Lung microvascular endothelial cell (primary cell): ENCODE measurements at regions not wholly inside any gene's neighbourhood (a gene's known extent, or its start where the extent isn't known, plus 50 kb on each side); places are given as distances from the start of the nearest gene placed in this dataset.
A peak's percentile ranks its signal among the peaks of the same experiment; 100 is the strongest.
"Not testable (repeated sequence)": the region's sequence is repeated elsewhere in the genome, so short reads cannot be mapped to it uniquely, and the experiment has no call there.

Experiments
- DNase-seq, 2 donors: peaks; one replicate each; pipeline versions ENCODE4 v3.0.0 to v3.0.0-alpha.2; 2010; ENCODE audit warnings: low read depth in 2 of 2

DNA sequence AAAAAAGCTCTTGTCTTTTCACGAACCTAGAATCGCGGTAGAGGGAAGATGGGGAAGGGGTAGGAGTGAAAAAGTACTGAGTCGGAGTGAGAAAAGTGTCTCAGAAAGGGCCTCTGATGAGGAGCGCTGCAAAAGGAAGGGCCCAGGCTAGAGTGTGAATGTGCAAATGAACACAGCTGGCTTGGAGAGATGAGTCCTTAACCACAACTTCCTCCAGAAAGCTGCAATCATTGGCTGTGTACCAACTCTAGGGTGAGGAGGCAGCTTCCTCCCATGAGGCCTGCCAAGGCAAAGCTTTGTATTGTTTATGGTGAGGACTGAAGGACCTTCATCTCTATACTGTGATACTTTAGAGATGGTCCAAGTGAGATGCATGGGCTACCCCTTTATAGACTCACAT is 566.9 kb upstream of the ANO5 start:
- DNase-seq = peak in 1 of 2 donors; percentile 2

DNA sequence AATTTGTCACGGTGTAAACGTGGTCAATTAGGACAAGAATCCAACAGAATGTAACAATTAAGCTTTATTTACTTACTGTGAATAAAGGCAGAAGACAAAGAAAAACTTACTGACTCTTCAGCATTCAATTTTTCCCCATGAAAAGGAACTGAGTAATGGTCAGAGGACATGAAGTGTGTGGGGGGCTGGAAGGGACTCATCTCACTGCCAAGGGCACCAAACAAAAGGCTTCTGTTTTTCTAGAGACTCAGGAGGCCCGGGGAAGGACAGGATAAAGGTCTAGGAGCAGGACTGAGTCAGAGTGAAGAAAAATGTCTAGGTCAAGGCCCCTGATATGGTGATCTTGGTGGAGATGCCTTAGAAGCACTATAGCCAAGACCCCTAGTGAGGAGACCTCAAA is 564.2 kb upstream of the ANO5 start:
- DNase-seq = no peak

DNA sequence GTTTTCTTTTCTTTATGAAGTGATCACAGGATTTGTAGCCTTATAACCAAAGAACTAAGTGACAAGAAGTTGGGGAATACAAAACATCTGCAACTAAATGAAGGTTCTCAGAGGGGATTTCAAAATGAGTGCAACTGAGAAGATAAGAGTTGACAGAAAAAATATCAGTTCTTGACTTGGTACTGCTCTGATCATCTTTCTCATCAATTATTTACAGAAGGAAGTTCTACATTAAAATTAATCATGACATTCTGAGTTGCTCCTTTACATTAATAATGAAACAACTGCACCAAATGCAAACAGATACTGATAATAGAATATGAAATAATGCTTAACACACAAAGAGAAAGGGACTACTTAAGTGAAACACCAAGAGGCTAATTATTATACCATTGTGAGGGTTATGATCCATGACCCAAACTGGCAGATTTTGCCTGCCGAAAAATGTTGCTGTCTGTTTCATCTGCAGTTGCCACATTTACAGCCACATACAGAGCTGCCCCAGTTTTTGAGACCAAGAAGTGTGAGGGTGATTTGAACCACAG is 561.9 kb upstream of the ANO5 start:
- DNase-seq = no peak

DNA sequence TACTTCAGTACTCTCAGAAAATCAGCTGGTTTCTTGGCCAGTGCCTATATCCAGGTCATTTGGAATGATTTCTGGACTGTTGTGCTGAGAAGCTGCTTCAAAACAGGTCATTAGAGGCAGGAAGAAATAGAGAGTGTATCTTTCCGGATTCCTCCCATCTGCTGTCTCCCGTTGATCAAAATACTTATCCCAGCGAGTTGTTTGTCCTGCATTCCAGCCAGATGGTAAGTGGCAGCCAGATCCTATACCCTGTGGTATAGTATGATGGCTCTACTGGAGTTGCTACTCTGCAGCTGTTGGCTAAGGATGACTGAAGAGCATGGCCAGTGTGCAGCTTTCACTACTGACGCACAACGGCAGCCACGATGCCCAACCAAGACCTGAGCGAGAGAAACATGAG is 560.9 kb upstream of the ANO5 start:
- DNase-seq = no peak

DNA sequence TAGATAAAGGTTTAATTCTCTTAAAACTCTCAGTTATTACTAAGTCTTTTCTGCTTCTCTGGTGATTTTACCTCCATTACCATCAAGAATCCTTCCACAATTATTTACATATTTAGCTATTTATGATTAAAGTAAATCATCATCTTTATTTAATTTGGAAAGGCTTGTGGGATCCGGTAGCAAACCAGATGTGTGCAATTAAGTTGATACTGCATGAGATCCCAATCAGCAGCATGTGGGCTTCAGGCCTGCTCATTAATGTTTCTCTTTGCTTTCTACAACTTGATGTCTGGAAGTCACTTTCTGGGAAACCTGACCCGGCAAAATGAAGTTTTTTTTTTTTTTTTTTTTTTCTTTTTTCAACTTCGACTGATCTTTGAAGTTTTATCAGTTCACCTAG is 558.4 kb upstream of the ANO5 start:
- DNase-seq = no peak

DNA sequence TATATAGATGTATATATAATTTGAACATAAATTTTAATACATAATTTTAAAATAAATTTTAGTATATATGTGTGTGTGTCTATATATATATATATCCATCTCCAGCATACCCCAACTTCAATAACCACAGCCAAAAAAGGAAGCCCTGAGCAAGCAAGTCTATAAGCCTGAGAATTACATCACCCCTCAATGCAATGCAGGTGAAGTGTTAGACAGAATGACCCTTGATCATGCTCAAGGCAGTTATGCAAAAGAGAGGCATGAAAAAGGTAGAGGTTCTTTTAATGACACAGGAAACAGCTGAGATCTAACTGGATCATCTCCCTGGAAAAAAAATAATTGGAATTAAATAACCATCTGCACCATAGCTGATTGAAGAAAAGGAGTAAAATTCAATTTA is 557.9 kb upstream of the ANO5 start:
- DNase-seq = no peak

DNA sequence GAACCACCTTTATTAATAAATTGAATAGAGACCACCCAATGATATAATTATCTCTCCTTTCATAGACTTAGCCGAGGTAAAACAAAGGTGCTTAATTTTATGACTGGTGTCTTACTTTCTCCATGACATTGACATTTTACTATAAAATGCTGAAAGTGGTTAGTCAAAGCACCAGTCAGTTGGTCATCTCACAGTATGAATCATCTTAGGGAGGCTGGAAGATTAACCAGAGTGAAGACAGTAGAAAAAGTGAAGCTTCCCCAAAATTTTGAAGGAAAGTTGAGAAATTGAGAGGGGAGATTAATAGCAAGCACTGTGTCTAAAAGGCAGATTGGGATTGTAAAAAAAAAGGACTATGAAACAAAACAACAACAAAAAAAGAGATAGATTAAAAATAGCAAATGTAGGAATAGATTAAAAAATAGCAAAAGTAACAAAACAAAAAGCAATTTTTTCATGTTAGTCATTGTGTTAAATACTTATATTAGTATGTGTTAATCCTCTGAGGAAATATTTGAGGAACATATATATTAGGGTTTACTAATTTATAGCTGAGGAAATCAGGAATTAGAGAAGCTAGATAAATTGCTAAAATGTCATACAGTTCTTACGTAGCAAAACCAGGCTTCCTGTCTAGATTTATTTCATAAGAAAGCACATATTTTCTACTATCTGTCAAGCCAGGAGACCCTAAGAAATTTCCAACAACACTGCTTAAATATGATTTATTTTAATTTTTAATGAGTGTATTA is 557.3 kb upstream of the ANO5 start:
- no peak for DNase-seq

DNA sequence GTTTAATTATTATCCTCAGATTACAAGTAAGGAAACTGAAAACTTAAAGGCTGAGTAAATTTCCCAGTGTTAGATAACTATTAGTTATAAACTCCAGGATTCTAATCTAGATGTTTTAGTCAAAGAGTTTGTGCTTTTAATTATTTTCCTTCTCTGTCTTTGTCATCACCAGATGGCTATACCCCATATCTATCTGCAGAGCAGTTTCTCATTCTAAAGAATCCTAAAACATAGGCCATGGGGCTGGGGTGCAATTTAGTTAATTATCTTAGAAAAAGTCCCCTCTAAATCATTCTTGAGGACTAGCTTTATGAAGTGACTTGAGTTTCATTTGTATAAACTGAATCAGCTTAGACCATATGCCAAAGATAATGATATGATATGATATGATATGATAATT is 556.3 kb upstream of the ANO5 start:
- no peak for DNase-seq

DNA sequence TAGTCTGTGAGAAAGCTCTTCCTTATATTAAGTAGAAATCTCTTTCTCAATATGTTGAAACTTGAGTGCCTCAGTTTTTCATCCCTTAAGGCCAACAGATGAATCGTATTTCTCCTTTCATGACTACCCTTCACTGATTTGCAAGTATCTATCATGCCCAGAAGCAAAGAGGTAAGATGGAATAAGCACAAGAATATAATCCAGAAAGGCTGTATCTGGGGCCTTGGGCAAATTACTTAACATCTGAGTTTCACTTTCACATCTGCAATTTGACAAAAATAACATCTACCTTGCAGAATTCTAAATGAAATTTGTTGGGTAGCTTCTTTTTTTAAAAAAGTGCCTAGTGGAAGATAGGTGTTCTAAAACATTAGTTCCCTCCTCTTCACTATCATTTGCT is 552.4 kb upstream of the ANO5 start:
- DNase-seq = no peak

DNA sequence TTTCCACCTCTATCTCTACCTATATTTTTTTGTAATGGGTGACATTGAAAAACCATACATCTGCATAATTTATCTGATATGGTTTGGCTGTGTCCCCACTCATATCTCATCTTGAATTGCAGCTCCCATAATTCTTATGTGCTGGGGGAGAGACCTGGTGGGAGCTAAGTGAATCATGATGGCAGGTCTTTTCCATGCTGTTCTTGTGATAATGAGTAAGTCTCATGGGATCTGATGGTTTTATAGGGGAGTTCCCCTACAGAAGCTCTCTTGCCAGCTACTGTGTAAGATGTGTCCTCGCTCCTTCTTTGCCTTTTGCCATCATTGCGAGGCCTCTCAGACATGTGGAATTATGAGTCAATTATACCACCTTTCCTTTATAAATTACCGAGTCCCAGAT is 551.0 kb upstream of the ANO5 start:
- no peak for DNase-seq

DNA sequence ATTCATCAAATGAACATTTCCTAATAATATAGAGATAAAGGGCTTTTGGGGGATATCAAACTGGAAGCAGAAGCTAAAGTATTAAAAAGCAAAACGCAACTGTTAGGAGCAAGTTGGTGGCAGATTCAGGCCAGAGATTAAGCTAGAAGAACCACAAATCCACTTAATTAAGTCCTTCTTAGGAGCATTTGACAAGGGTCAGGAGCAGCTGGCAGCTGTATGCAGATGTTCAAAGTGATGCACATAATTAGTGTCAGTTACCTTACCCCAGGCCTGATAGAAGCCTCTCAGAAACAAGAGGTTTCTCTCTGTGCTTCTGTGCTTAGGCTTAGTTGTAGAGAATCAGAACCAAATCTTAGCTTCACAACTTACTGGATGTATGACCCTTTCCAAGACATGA is 546.5 kb upstream of the ANO5 start:
- no peak for DNase-seq

DNA sequence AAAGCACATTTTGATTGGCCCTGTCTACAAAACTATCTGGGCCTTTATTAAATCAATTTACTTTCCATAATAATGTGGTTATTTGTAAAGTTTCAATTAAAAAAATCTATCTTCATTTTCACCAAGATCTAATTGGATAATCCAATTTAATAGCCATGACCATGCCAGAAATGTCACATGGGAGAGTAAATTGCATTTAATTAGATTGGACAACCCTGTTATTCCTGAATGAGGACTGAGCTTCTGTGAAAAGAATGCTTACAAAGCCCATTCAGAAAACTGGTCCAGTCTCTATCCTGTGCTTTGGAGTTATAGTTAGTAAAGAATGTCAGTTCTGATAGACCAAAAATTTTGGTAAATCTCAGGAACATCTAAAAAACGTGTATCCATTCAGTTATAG is 541.9 kb upstream of the ANO5 start:
- DNase-seq = no peak

DNA sequence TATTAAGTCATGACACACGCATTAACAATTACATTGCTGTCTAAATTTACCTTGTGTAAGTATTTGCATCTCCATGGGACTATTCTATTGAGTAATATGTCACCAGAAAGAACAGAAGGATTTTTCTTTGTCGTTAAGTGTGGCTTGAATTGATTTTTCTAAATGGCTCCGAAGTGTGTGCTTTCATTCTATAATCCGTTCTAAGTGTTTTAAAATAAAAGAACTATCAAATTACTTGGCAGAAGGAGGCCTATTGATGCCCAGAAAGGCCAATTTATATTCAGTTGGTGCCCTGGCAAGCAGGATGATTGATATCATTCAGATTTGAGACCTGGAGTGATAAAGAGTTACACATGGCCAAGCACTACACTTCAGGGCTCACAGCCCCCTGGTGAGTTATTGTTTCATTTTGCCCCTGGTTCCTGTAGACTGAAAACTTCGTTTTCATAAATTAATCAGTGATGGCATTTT is 538.9 kb upstream of the ANO5 start:
- no peak for DNase-seq

DNA sequence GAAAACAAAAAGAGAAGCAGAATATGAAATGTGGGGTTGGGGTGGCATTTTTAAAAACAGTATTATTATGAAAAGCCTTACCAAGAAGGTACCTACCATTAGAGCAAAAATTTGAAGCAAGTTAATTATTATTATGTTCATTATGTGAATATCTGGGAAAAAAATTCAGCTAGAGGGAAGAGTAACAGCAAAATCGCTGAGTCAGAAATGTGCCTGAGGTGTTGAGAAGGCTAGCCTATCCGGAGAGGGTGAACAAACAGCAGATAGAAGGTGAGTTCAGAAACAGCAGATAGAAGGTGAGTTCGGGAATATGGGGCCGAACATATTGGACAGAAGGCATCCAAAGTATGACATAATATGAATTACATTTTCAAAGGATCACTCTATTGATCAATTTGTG is 536.8 kb upstream of the ANO5 start:
- no peak for DNase-seq

DNA sequence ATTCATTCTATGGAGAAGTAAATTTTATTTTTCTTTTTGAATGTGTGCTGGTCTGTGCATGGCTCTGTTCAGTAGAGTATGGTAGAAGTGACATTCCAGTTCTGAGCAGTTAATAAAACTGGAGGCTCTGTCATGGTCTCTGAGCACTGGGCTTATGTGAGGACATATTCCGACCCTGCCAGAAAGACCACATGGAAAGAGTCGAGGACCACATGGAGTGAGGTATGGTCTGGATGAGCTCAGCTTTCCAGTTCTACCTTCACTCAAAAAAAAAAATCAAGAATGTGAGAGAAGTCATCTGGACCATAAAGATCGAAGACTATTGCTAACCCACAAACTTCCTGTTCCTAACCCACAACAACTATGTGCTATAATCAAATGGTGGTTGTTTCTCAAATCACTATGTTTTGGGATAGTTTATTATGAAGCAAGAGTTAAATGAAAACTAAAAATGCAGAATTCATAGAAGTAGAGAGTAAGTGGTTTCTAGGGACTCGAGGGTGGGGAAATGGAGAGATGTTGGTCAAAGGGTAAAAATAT is 534.2 kb upstream of the ANO5 start:
- no peak for DNase-seq

DNA sequence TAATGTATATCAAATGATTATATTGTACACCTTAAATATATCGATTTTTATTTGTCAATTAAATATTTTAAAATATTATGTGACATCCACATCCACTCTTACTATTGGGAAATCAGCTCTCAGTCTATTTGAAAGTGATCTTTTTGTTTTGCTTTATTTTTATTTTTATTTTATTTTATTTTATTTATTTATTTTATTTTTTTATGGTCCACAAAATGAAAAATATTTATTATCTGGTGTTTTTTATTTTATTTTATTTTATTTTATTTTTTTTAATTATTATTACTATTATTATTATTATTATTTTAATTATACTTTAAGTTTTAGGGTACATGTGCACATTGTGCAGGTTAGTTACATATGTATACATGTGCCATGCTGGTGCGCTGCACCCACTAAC is 533.5 kb upstream of the ANO5 start:
- DNase-seq = not testable (repeated sequence)

DNA sequence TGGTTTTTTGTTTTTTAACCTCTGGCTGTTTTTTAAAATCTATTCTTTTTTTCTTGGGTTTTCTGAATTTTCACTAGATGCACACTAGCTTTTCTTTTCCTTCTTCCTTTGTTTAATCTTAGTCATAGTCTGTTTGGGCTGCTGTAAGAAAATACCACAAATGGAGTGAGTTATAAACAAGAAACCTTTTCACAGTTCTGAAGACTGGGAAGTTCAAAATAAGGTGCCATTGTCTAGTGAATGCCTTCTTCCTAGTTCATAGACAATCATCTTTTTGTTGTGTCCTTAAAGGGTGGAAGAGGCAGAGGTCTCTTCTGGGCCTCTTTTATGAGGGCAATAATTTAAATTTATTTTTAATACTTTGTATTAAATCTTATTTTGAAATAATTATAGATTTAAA is 532.9 kb upstream of the ANO5 start:
- DNase-seq = no peak

DNA sequence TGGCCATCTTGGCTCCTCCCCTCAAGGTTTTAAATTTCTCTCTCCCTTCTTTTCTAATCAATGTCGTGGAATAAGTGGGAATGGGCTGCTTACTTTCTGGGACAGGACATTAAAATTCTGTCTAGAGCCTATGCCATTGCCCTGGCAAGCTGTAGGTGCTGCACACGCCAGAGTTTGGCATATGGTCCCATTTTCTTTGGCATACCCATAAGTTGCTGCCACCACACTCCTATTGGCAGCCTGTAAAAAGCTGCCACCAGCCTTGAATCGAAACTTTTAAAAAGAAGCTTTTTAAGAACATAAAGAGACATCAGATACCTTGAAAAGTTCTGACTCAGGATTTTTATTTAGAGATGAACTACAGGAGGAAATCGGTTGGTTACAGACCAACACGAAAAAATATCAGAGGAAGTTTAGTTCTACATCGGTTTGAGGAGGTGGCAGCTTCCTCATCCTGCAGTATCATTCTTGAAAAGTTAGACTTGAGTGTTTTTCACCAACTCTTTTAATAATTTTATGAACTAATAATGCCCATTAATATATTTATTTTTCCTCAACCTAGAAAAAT is 517.8 kb upstream of the ANO5 start:
- no peak for DNase-seq

DNA sequence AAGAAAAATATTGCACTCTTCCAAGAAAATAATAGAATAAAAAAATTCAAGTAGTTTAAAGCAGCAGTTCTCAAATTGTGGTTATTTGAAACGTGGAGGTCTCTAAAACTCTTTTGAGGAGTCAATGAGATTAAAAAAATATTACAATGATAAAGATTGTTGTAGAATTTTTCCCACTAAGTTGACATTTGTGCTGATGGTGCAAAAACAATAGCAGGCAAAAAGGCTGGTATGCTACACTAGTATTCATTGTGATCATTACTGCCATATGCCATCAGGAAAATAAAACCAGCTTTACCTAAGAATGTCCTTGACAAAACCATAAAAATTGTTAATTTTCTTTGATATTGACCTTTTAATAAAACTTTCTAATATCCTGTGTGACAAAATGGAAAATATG is 505.2 kb upstream of the ANO5 start:
- DNase-seq = no peak

DNA sequence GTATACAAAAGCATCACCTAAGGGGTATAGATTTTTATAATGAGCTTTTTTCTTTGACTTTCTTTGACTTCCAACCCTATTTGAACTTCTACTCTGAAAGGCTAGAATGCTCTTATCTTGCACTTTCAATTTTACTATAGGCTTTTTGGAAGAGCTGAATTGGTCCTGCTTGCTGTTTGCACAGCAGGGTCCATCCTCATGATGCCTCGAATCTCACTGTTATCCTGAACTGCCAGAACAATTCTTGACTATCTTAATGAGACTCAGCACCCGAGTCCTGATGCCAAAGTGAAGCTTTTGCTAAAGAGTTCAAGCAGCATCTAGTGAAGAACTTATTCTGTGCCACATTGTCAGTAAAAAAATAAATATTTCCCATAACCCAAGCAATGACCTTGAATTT is 488.3 kb upstream of the ANO5 start:
- DNase-seq = no peak

DNA sequence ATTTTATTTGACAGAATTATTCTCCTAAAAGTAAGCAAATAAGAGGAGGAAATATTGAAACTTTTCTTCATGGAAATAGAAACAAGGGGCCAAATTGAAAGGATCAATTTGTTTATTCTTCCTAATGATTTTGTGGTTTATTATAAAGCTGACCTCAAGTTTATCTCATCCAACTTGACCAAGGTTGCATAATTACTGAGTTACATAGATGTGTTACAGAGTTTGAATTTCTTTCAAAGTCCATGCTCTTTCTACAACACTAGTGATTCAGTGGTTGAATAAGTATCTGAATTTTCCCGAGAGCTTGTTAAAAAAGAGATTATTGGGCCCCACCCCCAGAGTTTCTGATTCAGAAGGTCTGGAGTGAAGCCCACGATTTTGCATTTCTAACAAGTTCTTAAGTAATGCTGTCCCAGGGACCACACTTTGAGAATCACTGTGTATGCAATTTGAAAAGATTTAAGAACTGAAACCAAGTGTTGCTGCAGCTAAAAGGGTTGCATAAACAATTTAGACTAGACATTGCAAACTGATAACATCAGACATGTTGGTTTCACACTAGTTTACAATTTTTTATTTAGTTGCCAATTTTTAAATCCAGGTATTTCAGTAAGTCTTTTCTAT is 485.7 kb upstream of the ANO5 start:
- no peak for DNase-seq

DNA sequence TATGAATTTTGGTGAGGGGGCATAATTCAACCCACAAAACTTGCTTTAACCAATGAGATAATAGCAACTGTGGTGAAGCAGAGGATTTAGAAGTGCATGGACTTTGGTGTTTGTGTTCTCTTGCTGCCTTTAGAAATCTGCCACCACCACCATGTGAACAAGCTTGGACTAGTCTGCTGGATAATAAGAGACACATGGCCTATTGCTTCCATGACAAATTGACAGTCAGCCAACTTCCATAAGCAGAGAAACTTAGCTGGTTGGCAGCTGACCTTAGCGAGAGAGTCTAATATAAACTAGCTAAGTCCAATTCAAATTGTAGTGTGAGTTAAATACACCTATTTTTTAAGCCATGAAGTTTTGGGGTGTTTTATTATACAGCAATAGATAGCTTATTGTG is 482.1 kb upstream of the ANO5 start:
- no peak for DNase-seq

DNA sequence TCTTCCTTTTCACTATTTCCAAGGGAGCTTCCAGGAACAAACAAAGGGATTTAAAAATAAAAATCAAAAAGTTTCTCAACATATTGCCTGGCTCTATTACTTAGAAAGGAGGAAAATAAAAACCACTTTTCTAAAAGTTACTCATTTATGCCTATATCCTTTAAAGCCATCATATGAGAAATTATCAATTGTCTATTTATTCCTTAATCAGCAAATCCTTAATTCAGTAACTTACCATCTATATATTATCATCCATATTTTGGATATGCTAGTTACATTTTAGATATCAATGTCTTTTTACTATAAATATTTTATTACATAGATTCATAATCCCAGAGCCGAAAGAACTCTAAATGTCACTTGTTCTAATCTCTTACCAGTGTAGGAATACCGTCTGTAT is 481.5 kb upstream of the ANO5 start:
- no peak for DNase-seq
